Activated CD4-positive, alpha-beta T cell treated with anti-CD3 and anti-CD28 coated beads for 36 hours (primary cell): ENCODE measurements at regions not wholly inside any gene's neighbourhood (a gene's known extent, or its start where the extent isn't known, plus 50 kb on each side); places are given as distances from the start of the nearest gene placed in this dataset.

Experiments used
- ATAC-seq: fragments of 200-7000 bp; cut with Tn5 transposase; one replicate; pipeline ENCODE4 v1.10.0; 2021; ENCODE audit warnings: mild to moderate bottlenecking, moderate library complexity
- CTCF ChIA-PET: fragments of 350-600 bp; sonication (Branson Sonifier 250); formaldehyde crosslinking; loops from one replicate; lab custom pipeline; 2021; ENCODE audit warnings: antibody characterized with exemption; lab: Charles Lee
- POLR2A ChIA-PET: fragments of 350-600 bp; sonication (Branson Sonifier 250); formaldehyde crosslinking; loops from one replicate; lab custom pipeline; 2021; ENCODE audit warnings: antibody characterized with exemption, inconsistent platforms; lab: Charles Lee
- DNase-seq: peaks from one replicate; pipeline ENCODE4 v3.0.0-alpha.2; 2020
- H3K27ac Mint-ChIP-seq: one replicate; pipeline ENCODE4 v1.8.0; 2021; ENCODE audit warnings: mixed read lengths
- H3K27me3 Mint-ChIP-seq: one replicate; pipeline ENCODE4 v1.8.0; 2021; ENCODE audit warnings: mixed read lengths
- H3K36me3 Mint-ChIP-seq: one replicate; pipeline ENCODE4 v1.8.0; 2021; ENCODE audit warnings: low read depth, mixed read lengths
- H3K4me1 Mint-ChIP-seq: one replicate; pipeline ENCODE4 v1.8.0; 2021; ENCODE audit warnings: mixed read lengths
- H3K4me3 Mint-ChIP-seq: one replicate; pipeline ENCODE4 v1.8.0; 2021; ENCODE audit warnings: mild to moderate bottlenecking, moderate library complexity, mixed read lengths
- H3K9me3 Mint-ChIP-seq: one replicate; pipeline ENCODE4 v1.8.0; 2021; ENCODE audit warnings: low read depth, mixed read lengths
- intact Hi-C, 2 experiments: fragments of 100-400 bp; cut with DNase I in 1 of 2; cut with micrococcal nuclease in 1 of 2; formaldehyde crosslinking; loops; one replicate each; pipeline versions ENCODE4 v1.14.2 to v1.15.1; 2022 to 2024; cut with DNase I, micrococcal nuclease

GRCh38 chr3:88586121-88586640, 436.4 kb downstream of the C3orf38 start:
- no peak for ATAC-seq
- Mint-ChIP-seq H3K4me1 (no peaks in the 10 kb centered on the region), H3K36me3 (no peaks in the 10 kb centered on the region), H3K9me3 (no peaks in the 10 kb centered on the region), H3K27ac (no peak overlapping the region), H3K4me3 (no peak overlapping the region), H3K27me3 (no peaks in the 10 kb centered on the region)
- ChIA-PET CTCF (no interaction called here), POLR2A (no interaction called here)
- no peak for DNase-seq
- intact Hi-C loops, result no loop called here

GRCh38 chr3:88589138-88589537, 439.4 kb downstream of the C3orf38 start:
- no peaks in the 10 kb centered on the region for H3K36me3 Mint-ChIP-seq
- ChIA-PET CTCF (no interaction called here), POLR2A (no interaction called here)
- H3K27ac Mint-ChIP-seq, result no peak overlapping the region
- H3K27me3 Mint-ChIP-seq, result no peaks in the 10 kb centered on the region
- no peak for ATAC-seq
- DNase-seq, result no peak
- H3K4me3 Mint-ChIP-seq, result no peak overlapping the region
- H3K9me3 Mint-ChIP-seq, result no peaks in the 10 kb centered on the region
- no peaks in the 10 kb centered on the region for H3K4me1 Mint-ChIP-seq
- intact Hi-C loops, result no loop called here

- Mint-ChIP-seq H3K4me1 (no peaks in the 10 kb centered on the region), H3K36me3 (no peaks in the 10 kb centered on the region), H3K27me3 (no peaks in the 10 kb centered on the region), H3K4me3 (no peak overlapping the region), H3K27ac (no peak overlapping the region), H3K9me3 (peaks cover 1% of the 10 kb centered on the region)
- ChIA-PET POLR2A (no interaction called here), CTCF (no interaction called here)
- ATAC-seq (no peak), DNase-seq (no peak)
- intact Hi-C loops, result no loop called here
These were observed 445.3 kb downstream of the C3orf38 start for GRCh38 chr3:88595026-88595425.

GRCh38 chr3:88596451-88596850, 446.7 kb downstream of the C3orf38 start:
- H3K9me3 Mint-ChIP-seq, result peaks cover 7% of the 10 kb centered on the region
- no peaks in the 10 kb centered on the region for H3K36me3 Mint-ChIP-seq
- CTCF ChIA-PET, result no interaction called here
- no peak overlapping the region for H3K27ac Mint-ChIP-seq
- no peaks in the 10 kb centered on the region for H3K27me3 Mint-ChIP-seq
- ATAC-seq (no peak), DNase-seq (no peak)
- no peak overlapping the region for H3K4me3 Mint-ChIP-seq
- intact Hi-C loops, result no loop called here
- H3K4me1 Mint-ChIP-seq, result no peaks in the 10 kb centered on the region
- POLR2A ChIA-PET, result no interaction called here

GRCh38 chr3:88610820-88611219, 461.1 kb downstream of the C3orf38 start:
- no peak overlapping the region for H3K4me3 Mint-ChIP-seq
- peaks cover 3% of the 10 kb centered on the region for H3K9me3 Mint-ChIP-seq
- no peaks in the 10 kb centered on the region for H3K27me3 Mint-ChIP-seq
- H3K27ac Mint-ChIP-seq, result no peak overlapping the region
- intact Hi-C loops, result no loop called here
- ATAC-seq (no peak), DNase-seq (no peak)
- H3K36me3 Mint-ChIP-seq, result no peaks in the 10 kb centered on the region
- H3K4me1 Mint-ChIP-seq, result no peaks in the 10 kb centered on the region
- CTCF ChIA-PET, result no interaction called here
- POLR2A ChIA-PET, result no interaction called here

- no peak overlapping the region for H3K4me3 Mint-ChIP-seq
- peaks cover 4% of the 10 kb centered on the region for H3K9me3 Mint-ChIP-seq
- intact Hi-C loops, result no loop called here
- H3K27me3 Mint-ChIP-seq, result no peaks in the 10 kb centered on the region
- ChIA-PET POLR2A (no interaction called here), CTCF (no interaction called here)
- H3K4me1 Mint-ChIP-seq, result no peaks in the 10 kb centered on the region
- H3K36me3 Mint-ChIP-seq, result no peaks in the 10 kb centered on the region
- DNase-seq (no peak), ATAC-seq (no peak)
- no peak overlapping the region for H3K27ac Mint-ChIP-seq
These were observed 462.1 kb downstream of the C3orf38 start for GRCh38 chr3:88611826-88612326.

GRCh38 chr3:88616413-88616812, 466.7 kb downstream of the C3orf38 start:
- Mint-ChIP-seq H3K9me3 (peaks cover 3% of the 10 kb centered on the region), H3K27ac (no peak overlapping the region), H3K36me3 (no peaks in the 10 kb centered on the region), H3K4me3 (no peak overlapping the region), H3K4me1 (no peaks in the 10 kb centered on the region), H3K27me3 (no peaks in the 10 kb centered on the region)
- DNase-seq (no peak), ATAC-seq (no peak)
- POLR2A ChIA-PET, result no interaction called here
- CTCF ChIA-PET, result no interaction called here
- intact Hi-C loops, result no loop called here

- Mint-ChIP-seq H3K27ac (no peak overlapping the region), H3K4me3 (no peak overlapping the region), H3K36me3 (no peaks in the 10 kb centered on the region), H3K9me3 (peaks cover 3% of the 10 kb centered on the region), H3K27me3 (no peaks in the 10 kb centered on the region), H3K4me1 (no peaks in the 10 kb centered on the region)
- CTCF ChIA-PET, result interaction anchor here (0.6 kb wide), 1 partner anchor 627 kb away, joined by 3 read pairs; no protein-coding TSS in a partner anchor
- DNase-seq (no peak), ATAC-seq (no peak)
- POLR2A ChIA-PET, result no interaction called here
- intact Hi-C loops, result no loop called here
These were observed 467.5 kb downstream of the C3orf38 start for GRCh38 chr3:88617283-88617682.

GRCh38 chr3:88618021-88618645, 468.4 kb downstream of the C3orf38 start:
- H3K27me3 Mint-ChIP-seq, result no peaks in the 10 kb centered on the region
- ChIA-PET CTCF (no interaction called here), POLR2A (no interaction called here)
- H3K4me3 Mint-ChIP-seq, result no peak overlapping the region
- H3K27ac Mint-ChIP-seq, result no peak overlapping the region
- no peak for DNase-seq
- H3K4me1 Mint-ChIP-seq, result no peaks in the 10 kb centered on the region
- no peak for ATAC-seq
- H3K36me3 Mint-ChIP-seq, result no peaks in the 10 kb centered on the region
- intact Hi-C loops, result no loop called here
- peaks cover 3% of the 10 kb centered on the region for H3K9me3 Mint-ChIP-seq

GRCh38 chr3:88621586-88621985, 471.8 kb downstream of the C3orf38 start:
- no peak overlapping the region for H3K27ac Mint-ChIP-seq
- CTCF ChIA-PET, result no interaction called here
- POLR2A ChIA-PET, result no interaction called here
- H3K36me3 Mint-ChIP-seq, result no peaks in the 10 kb centered on the region
- peaks cover 2% of the 10 kb centered on the region for H3K9me3 Mint-ChIP-seq
- H3K27me3 Mint-ChIP-seq, result no peaks in the 10 kb centered on the region
- H3K4me3 Mint-ChIP-seq, result no peak overlapping the region
- H3K4me1 Mint-ChIP-seq, result no peaks in the 10 kb centered on the region
- intact Hi-C loops, result no loop called here
- ATAC-seq (no peak), DNase-seq (no peak)

GRCh38 chr3:88623709-88624108, 473.9 kb downstream of the C3orf38 start:
- ATAC-seq, result no peak
- CTCF ChIA-PET, result no interaction called here

GRCh38 chr3:88626456-88627120, 476.8 kb downstream of the C3orf38 start:
- POLR2A ChIA-PET, result no interaction called here
- Mint-ChIP-seq H3K9me3 (peaks cover 3% of the 10 kb centered on the region), H3K4me3 (no peak overlapping the region), H3K36me3 (no peaks in the 10 kb centered on the region), H3K27me3 (no peaks in the 10 kb centered on the region), H3K27ac (no peak overlapping the region), H3K4me1 (no peaks in the 10 kb centered on the region)
- CTCF ChIA-PET, result no interaction called here
- no peak for DNase-seq
- no peak for ATAC-seq
- intact Hi-C loops, result no loop called here

More at GRCh38 chr3:88623709-88624108, 473.9 kb downstream of the C3orf38 start:
- H3K4me3 Mint-ChIP-seq, result no peak overlapping the region
- H3K27ac Mint-ChIP-seq, result no peak overlapping the region
- no peaks in the 10 kb centered on the region for H3K4me1 Mint-ChIP-seq
- intact Hi-C loops, result no loop called here
- DNase-seq, result no peak
- peaks cover 1% of the 10 kb centered on the region for H3K9me3 Mint-ChIP-seq
- POLR2A ChIA-PET, result no interaction called here
- no peaks in the 10 kb centered on the region for H3K36me3 Mint-ChIP-seq
- no peaks in the 10 kb centered on the region for H3K27me3 Mint-ChIP-seq
